Fibroblast of villous mesenchyme (primary cell): ENCODE measurements at regions not wholly inside any gene's neighbourhood (a gene's known extent, or its start where the extent isn't known, plus 50 kb on each side); places are given as distances from the start of the nearest gene placed in this dataset.

Experiments
- DNase-seq: peaks from one replicate; pipeline ENCODE4 v3.0.0-alpha.2; 2010; ENCODE audit warnings: low read depth
- H3K4me3 ChIP-seq: 2 replicates; pipeline ENCODE4 v1.5.1; 2011; ENCODE audit warnings: low read depth, mild to moderate bottlenecking, low read length
- CTCF ChIP-seq: IDR thresholded peaks from 2 replicates; pipeline ENCODE4 v1.5.1; 2012; ENCODE audit warnings: low read depth, mild to moderate bottlenecking, low read length; ENCODE audit not compliant: insufficient read depth

- no peak for TF ChIP-seq CTCF
- DNase-seq, result peak; percentile 63
- H3K4me3 ChIP-seq, result no peak overlapping the region
Observed at GRCh38 chr10:4035599-4035945, 250.6 kb upstream of the KLF6 start.

- DNase-seq, result peak; percentile 64
- no peak overlapping the region for H3K4me3 ChIP-seq
- no peak for TF ChIP-seq CTCF
Observed at GRCh38 chr10:4034907-4035598, 250.0 kb upstream of the KLF6 start.

DNA sequence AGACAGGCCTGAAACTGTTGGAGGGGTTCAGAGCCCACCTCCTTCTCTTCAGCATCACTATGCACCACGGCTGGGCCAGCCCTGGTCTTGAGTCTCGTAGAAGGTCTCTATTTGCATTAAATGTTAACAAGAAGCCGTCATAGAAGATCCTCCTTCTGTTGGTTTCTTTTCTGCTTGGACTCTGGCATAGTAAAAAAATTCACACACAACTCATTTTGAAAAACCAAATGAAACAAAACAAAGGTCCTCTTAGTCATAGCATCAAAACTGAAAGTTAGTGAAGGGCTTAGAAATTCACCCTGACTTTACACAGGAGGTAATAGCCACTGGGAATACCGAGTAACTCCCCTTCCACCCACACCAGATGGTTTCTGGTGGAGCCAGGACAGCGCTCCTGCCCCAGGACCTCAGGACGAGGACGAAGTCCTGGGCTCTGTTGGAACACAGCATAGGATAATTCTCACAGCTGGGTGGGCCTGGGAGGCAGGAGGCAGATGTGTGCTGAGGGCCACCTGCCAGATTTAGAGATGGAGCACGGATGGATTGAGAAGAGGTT is 248.4 kb upstream of the KLF6 start:
- H3K4me3 ChIP-seq, result no peak overlapping the region
- peak; percentile 41 for DNase-seq
- no peak for TF ChIP-seq CTCF

DNA sequence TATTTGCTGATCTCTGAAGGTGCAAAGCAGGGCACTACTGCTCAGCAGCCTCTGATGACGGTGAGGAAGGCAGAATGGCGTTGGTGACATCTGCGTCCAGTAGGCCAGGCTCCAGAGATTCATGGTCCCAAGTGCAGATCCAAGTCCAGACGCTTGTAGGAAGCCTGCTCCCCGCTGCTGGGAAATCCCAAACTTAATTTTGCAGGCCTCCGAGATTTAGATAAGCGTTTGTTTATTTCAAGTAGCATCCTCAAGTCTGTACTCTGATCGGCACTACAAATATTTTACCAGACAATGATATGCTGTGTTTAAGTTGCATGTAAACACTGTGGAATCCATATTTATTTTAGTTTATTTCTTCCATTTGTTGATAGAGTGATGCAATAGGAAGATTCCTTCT is 244.9 kb upstream of the KLF6 start:
- DNase-seq, result peak; percentile 76
- no peak for TF ChIP-seq CTCF
- no peak overlapping the region for H3K4me3 ChIP-seq

GRCh38 chr10:4028854-4029583 is 244.0 kb upstream of the KLF6 start:
- no peak for TF ChIP-seq CTCF
- H3K4me3 ChIP-seq, result no peak overlapping the region
- no peak for DNase-seq

DNA sequence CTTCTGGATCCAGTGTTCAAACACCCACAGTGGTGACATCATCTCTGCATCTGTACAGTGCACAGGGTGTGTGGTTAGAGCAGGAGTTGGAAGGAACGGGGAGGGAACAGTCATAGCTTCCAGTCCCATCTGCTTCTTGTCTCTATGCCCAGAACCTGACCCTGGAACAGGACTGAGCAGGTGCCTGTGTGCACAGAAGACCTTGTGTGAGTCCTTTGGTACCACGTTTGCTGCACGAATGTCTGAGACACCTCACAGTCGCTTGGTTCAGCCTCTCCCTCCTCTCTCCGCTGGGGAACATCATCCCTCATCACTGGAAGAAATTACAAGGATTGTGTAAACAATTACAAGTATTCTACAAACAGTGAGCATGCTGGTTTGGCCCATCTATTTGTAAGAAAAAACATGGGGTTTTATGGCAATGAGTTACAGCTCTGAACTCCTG is 243.0 kb upstream of the KLF6 start:
- no peak overlapping the region for H3K4me3 ChIP-seq
- no peak for TF ChIP-seq CTCF
- DNase-seq, result peak; percentile 17
